ENCODE measurements at regions not wholly inside any gene's neighbourhood (a gene's known extent, or its start where the extent isn't known, plus 50 kb on each side); places are given as distances from the start of the nearest gene placed in this dataset.

DNA sequence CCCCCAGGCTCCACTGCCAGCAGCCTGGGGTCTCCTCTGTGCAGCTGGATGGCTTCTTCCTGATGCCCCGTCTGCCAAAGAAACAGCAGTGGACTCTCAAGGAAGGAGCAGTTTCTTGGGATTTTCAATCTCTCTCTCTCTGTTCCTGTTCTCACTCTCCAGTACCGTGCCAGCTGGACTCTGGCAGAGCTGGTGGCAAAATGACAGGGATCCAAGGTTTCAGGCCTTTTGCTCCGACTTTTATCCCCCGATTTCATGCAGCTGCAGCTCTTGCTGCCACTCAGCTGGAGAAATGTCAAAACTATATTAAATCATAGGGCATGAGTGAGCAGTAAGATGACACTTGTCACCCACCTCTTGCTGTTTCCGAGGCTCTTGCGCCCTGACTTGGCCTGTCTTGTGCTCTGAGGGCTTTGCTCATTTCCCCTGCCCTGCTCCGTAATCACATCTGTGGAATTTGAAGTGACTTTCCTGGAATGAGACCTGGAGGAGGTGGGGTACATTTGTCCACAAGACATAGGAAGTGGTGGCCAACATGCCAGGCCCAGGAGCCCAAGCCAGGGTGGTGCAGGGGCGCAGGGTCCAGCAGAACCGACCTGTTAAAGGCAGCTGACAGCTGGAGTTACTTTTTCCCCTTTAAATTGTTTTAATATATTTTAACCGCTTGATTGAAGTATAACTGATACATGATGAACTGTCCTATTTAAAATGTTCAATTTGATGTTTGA lies 576.2 kb downstream of the PTPRU start:
- TF ChIP-seq ZNF101 (CRISPR knock-in tag; IDR thresholded peaks at IDR 0.05; ENCODE audit: borderline replicate concordance, low read depth) (no peak), TGIF2 (CRISPR knock-in tag; IDR thresholded peaks at IDR 0.05) (no peak), NFE2L1 (CRISPR knock-in tag; IDR thresholded peaks at IDR 0.05; ENCODE audit: borderline replicate concordance) (no peak), GLI4 (CRISPR knock-in tag; IDR thresholded peaks at IDR 0.05; ENCODE audit: borderline replicate concordance) (no peak)
